Heart left ventricle (tissue), 13 donors: ENCODE measurements at regions not wholly inside any gene's neighbourhood (a gene's known extent, or its start where the extent isn't known, plus 50 kb on each side); places are given as distances from the start of the nearest gene placed in this dataset.

ENCODE experiments used
- POLR2A ChIP-seq, 2 donors: fragments of 450-650 bp; IDR thresholded peaks; one replicate each; pipeline ENCODE4 v1.6.1; 2017; ENCODE audit warnings: antibody characterized with exemption in 2 of 2, mild to moderate bottlenecking in 2 of 2, moderate library complexity in 2 of 2
- TF ChIP-seq, protein P1 (sequence below), 12 donors: fragments of 200-600 bp; sonication (generic) in 4 of 12; IDR thresholded peaks; one replicate each; pipeline versions ENCODE4 v1.5.0 to v1.8.0; 2018 to 2022; ENCODE audit warnings: antibody characterized with exemption in 12 of 12, mild to moderate bottlenecking in 5 of 12
- donor health status: ischemic (EF 13 %, LVEDD 7.1; RV severe dilation, severe dysfunction).
- donor health status: DM: no; HTN: yes; CAD: no.
- donor health status: DM: no; HTN: no; CAD: no.
- donor health status: ischemic (EF 25% LVEDD 6.9; RV normal size, moderate dysfunction).
- donor health status: ischemic (EF 25% LVEDD 5.7; RV mildly dilated, moderate dysfunction).
- donor health status: ischemic (EF 35%, LVEDD 5.7; RV mildly dilated, moderate dysfunction).
- donor health status: nonischemic (EF 11% LVEDD 7.7; RV severe dilation, severe dysfunction).
- donor health status: DM: yes; HTN: yes; CAD: no.
- donor health status: PGD.
- donor health status: ischemic (EF 29% LVEDD 5.4; RV normal size, mild dysfunction).
- donor health status: nonischemic (EF 23%, LVEDD 6.1; RV moderate dilation, normal function).

DNA sequence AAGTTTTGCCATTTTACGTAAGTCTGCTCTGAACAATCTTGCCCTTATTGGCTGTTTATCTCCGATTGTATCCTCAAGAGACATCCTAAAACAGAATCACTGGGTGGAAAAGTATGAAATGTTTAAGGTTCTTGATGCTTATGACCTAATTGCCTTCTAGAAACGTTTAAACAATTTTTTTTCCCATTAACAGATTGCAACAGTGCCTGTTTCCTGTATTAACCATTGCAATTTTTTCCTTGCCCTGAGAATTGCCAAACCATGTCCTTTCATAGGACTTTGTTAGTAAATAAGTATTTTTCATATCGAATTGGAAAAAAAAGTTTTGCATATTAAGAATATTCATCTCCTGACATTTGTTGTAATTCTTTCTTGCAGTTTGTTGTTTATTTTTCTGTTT is 639.8 kb downstream of the INHBA start:
- TF ChIP-seq POLR2A (IDR thresholded peaks at IDR 0.05) = no peak
- TF ChIP-seq, protein P1, sequence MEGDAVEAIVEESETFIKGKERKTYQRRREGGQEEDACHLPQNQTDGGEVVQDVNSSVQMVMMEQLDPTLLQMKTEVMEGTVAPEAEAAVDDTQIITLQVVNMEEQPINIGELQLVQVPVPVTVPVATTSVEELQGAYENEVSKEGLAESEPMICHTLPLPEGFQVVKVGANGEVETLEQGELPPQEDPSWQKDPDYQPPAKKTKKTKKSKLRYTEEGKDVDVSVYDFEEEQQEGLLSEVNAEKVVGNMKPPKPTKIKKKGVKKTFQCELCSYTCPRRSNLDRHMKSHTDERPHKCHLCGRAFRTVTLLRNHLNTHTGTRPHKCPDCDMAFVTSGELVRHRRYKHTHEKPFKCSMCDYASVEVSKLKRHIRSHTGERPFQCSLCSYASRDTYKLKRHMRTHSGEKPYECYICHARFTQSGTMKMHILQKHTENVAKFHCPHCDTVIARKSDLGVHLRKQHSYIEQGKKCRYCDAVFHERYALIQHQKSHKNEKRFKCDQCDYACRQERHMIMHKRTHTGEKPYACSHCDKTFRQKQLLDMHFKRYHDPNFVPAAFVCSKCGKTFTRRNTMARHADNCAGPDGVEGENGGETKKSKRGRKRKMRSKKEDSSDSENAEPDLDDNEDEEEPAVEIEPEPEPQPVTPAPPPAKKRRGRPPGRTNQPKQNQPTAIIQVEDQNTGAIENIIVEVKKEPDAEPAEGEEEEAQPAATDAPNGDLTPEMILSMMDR (IDR thresholded peaks at IDR 0.05) = no peak
